Mucosa of descending colon (tissue), 3 donors: ENCODE measurements at regions not wholly inside any gene's neighbourhood (a gene's known extent, or its start where the extent isn't known, plus 50 kb on each side); places are given as distances from the start of the nearest gene placed in this dataset.

Experiments
- ATAC-seq: fragments of 200-7000 bp; cut with Tn5 transposase; one replicate; pipeline ENCODE4 v1.9.1; 2020; ENCODE audit warnings: mild to moderate bottlenecking, moderate library complexity
- DNase-seq, 3 donors: peaks; one replicate each; pipeline ENCODE4 v3.0.0-alpha.2; 2020
- H3K36me3 ChIP-seq: fragments of 200-600 bp; one replicate; pipeline ENCODE4 v1.8.0; 2021; ENCODE audit warnings: low read depth, mild to moderate bottlenecking
- H3K4me1 ChIP-seq: fragments of 200-600 bp; one replicate; pipeline ENCODE4 v1.8.0; 2021; ENCODE audit warnings: low read depth, mild to moderate bottlenecking
- H3K4me3 ChIP-seq: fragments of 200-600 bp; one replicate; pipeline ENCODE4 v1.8.0; 2021; ENCODE audit warnings: mild to moderate bottlenecking
- H3K9me3 ChIP-seq: fragments of 200-600 bp; one replicate; pipeline ENCODE4 v1.8.0; 2021; ENCODE audit warnings: mild to moderate bottlenecking
- CTCF ChIP-seq: fragments of 200-600 bp; IDR thresholded peaks from one replicate; pipeline ENCODE4 v1.8.0; 2022; ENCODE audit warnings: antibody characterized with exemption, mild to moderate bottlenecking
- intact Hi-C, 2 donors: fragments of 100-400 bp; cut with DNase I in 1 of 2; cut with micrococcal nuclease in 1 of 2; formaldehyde crosslinking; loops; one replicate each; pipeline versions ENCODE4 v1.11.0 to v1.11.1; 2022; cut with DNase I, micrococcal nuclease
- donor health status: DM: no; HTN: no; CAD: no; lungs with moderate emphysema.
- donor health status: DM: no; HTN: no; CAD: no.
- donor health status: DM: no; HTN: yes; CAD: no.

- H3K36me3 ChIP-seq, result no peaks in the 10 kb centered on the region
- DNase-seq (no peak), ATAC-seq (no peak)
- no peak for TF ChIP-seq CTCF
- intact Hi-C loops, result no loop called here
- no peaks in the 10 kb centered on the region for H3K4me1 ChIP-seq
- no peak overlapping the region for H3K4me3 ChIP-seq
- no peaks in the 10 kb centered on the region for H3K9me3 ChIP-seq
These were observed 507.6 kb downstream of the INSC start for GRCh38 chr11:15622231-15622890.

DNA sequence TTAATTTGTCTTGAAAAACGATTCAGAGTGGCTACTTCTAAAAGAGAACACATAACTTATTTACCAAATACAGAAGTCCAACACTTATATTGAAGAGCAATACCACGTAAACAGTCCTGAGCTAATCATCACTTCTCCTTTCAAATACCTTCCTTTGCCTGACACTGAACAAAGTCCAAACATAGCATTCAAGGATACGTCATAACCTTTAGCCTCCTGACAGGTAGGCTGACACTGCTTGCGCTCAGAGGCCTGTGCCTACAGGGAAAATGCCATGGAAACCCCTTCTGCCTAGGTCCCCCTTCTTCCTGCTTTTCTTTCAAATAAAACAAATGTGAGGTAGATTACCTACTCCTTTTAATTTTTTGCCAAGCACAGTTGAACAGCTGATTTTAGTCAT is 510.0 kb downstream of the INSC start:
- Histone ChIP-seq H3K4me1 (no peaks in the 10 kb centered on the region), H3K36me3 (no peaks in the 10 kb centered on the region), H3K4me3 (no peak overlapping the region), H3K9me3 (no peaks in the 10 kb centered on the region)
- no peak for TF ChIP-seq CTCF
- ATAC-seq, result peak; percentile 73
- intact Hi-C loops, result no loop called here
- no peak for DNase-seq

DNA sequence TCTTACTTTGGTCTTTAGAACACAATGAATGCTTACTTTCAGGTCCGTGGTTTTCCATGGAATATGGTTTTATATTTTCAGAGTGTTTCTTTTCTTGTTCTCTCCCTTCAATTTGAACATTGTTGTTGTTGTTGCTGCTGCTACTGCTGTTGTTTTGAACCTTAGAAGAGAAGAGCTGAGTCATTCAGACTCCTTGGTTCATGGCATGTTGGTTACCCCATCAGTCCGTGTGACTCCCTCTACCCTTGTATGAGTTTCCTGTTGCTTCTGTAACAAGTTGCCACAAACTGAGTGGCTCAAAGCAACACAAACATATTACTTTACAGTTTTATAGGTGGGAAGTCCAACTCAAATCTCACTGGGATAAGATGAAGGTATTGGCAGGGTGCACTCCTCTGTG is 511.0 kb downstream of the INSC start:
- Histone ChIP-seq H3K4me1 (no peaks in the 10 kb centered on the region), H3K36me3 (no peaks in the 10 kb centered on the region), H3K4me3 (no peak overlapping the region), H3K9me3 (no peaks in the 10 kb centered on the region)
- DNase-seq, result no peak
- ATAC-seq, result no peak
- no peak for TF ChIP-seq CTCF
- intact Hi-C loops, result no loop called here

- Histone ChIP-seq H3K36me3 (no peaks in the 10 kb centered on the region), H3K4me1 (no peaks in the 10 kb centered on the region), H3K4me3 (no peak overlapping the region), H3K9me3 (no peaks in the 10 kb centered on the region)
- intact Hi-C loops, result no loop called here
- TF ChIP-seq CTCF, result no peak
- ATAC-seq (no peak), DNase-seq (no peak)
These were observed 512.8 kb downstream of the INSC start for GRCh38 chr11:15627560-15627959.

- Histone ChIP-seq H3K9me3 (no peaks in the 10 kb centered on the region), H3K36me3 (no peaks in the 10 kb centered on the region), H3K4me1 (no peaks in the 10 kb centered on the region), H3K4me3 (no peak overlapping the region)
- intact Hi-C loops, result no loop called here
- DNase-seq, result peak in 2 of 3 donors; percentile 51 to 87
- peak; percentile 75 for ATAC-seq
- TF ChIP-seq CTCF, result no peak
These were observed 515.1 kb downstream of the INSC start for GRCh38 chr11:15629690-15630321.
